Activated T-cell treated with anti-CD3 and anti-CD28 coated beads for 24 hours (primary cell): ENCODE measurements at regions not wholly inside any gene's neighbourhood (a gene's known extent, or its start where the extent isn't known, plus 50 kb on each side); places are given as distances from the start of the nearest gene placed in this dataset.

ENCODE experiments used
- DNase-seq: peaks from one replicate; pipeline ENCODE4 v3.0.0-alpha.2; 2020; ENCODE audit warnings: low read depth

- no peak for DNase-seq
Observed at GRCh38 chr21:27257226-27257625, 290.3 kb upstream of the ADAMTS5 start.

- DNase-seq = no peak
Observed at GRCh38 chr21:27251752-27252151, 284.9 kb upstream of the ADAMTS5 start.

GRCh38 chr21:27250366-27250765 is 283.5 kb upstream of the ADAMTS5 start:
- DNase-seq = no peak

- DNase-seq = no peak
Observed at GRCh38 chr21:27248814-27249213, 281.9 kb upstream of the ADAMTS5 start.

- DNase-seq = no peak
Observed at GRCh38 chr21:27246741-27247140, 279.9 kb upstream of the ADAMTS5 start.

GRCh38 chr21:27244776-27245175 is 277.9 kb upstream of the ADAMTS5 start:
- DNase-seq = no peak

GRCh38 chr21:27244352-27244751 is 277.5 kb upstream of the ADAMTS5 start:
- DNase-seq = no peak

- DNase-seq = no peak
Observed at GRCh38 chr21:27240839-27241238, 274.0 kb upstream of the ADAMTS5 start.

GRCh38 chr21:27233514-27234115 is 266.7 kb upstream of the ADAMTS5 start:
- no peak for DNase-seq

- no peak for DNase-seq
Observed at GRCh38 chr21:27225940-27226339, 259.1 kb upstream of the ADAMTS5 start.

- DNase-seq = no peak
Observed at GRCh38 chr21:27225151-27225550, 258.3 kb upstream of the ADAMTS5 start.

GRCh38 chr21:27224169-27224568 is 257.3 kb upstream of the ADAMTS5 start:
- DNase-seq = no peak

- no peak for DNase-seq
Observed at GRCh38 chr21:27221077-27221476, 254.2 kb upstream of the ADAMTS5 start.

- no peak for DNase-seq
Observed at GRCh38 chr21:27220416-27220815, 253.5 kb upstream of the ADAMTS5 start.

GRCh38 chr21:27219068-27219467 is 252.2 kb upstream of the ADAMTS5 start:
- no peak for DNase-seq

GRCh38 chr21:27213303-27213702 is 246.4 kb upstream of the ADAMTS5 start:
- no peak for DNase-seq

- no peak for DNase-seq
Observed at GRCh38 chr21:27212441-27212840, 245.6 kb upstream of the ADAMTS5 start.

- DNase-seq = no peak
Observed at GRCh38 chr21:27209546-27209945, 242.7 kb upstream of the ADAMTS5 start.

- no peak for DNase-seq
Observed at GRCh38 chr21:27206368-27206982, 239.6 kb upstream of the ADAMTS5 start.

GRCh38 chr21:27202301-27202700 is 235.4 kb upstream of the ADAMTS5 start:
- no peak for DNase-seq

- DNase-seq = no peak
Observed at GRCh38 chr21:27201197-27201596, 234.3 kb upstream of the ADAMTS5 start.

GRCh38 chr21:27196651-27197050 is 229.8 kb upstream of the ADAMTS5 start:
- no peak for DNase-seq

GRCh38 chr21:27192281-27192949 is 225.5 kb upstream of the ADAMTS5 start:
- DNase-seq = no peak

GRCh38 chr21:27190601-27191000 is 223.7 kb upstream of the ADAMTS5 start:
- DNase-seq = no peak
